ENCODE measurements at regions not wholly inside any gene's neighbourhood (a gene's known extent, or its start where the extent isn't known, plus 50 kb on each side); places are given as distances from the start of the nearest gene placed in this dataset.

DNA sequence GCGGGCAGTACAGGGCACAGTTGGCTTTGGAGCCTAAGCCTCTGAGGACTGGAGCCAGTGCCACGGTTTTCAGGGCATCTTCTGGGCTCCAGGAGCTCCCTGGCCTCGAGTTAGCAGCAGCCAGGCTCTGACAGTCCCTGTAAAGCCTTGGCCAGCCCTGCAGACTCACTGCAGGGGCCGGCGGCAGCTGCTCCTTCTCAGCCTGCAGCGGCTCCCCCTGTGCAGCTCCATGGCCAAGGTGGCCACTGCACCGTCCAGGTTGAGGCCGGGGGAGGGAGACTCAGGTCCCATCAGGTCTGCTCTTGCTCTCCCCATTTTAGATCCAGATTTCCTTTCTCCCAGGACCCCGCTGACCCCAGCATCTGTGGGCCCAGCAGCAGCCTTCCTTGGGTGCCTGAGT lies 1461.1 kb downstream of the BRD1 start:
- Histone ChIP-seq H3K9me3 (ENCODE audit: low read length) (no peaks in the 10 kb centered on the region), H2AFZ (ENCODE audit: low read length) (no peak overlapping the region), H3K27me3 (ENCODE audit: control insufficient read depth in 1 of 2, insufficient read depth in 2 of 2, low read length in 2 of 2) (peaks cover 10 to 49% of the 10 kb centered on the region in 2 experiments; a peak in 4 of 5 replicates), H3K79me2 (ENCODE audit: insufficient read depth, low read length) (no peaks in the 10 kb centered on the region), H3K4me1 (ENCODE audit: insufficient read depth, low read length) (peaks cover 21% of the 10 kb centered on the region), H3K9ac (ENCODE audit: insufficient read depth, low read depth, low read length) (no peak overlapping the region), H3K4me2 (ENCODE audit: low read depth, low read length) (no peak overlapping the region), H3K4me3 (replicated peaks in 1 of 3; ENCODE audit: insufficient read depth in 1 of 3, low read depth in 2 of 3, low read length in 3 of 3) (no peak overlapping the region), H3K36me3 (replicated peaks in 1 of 2; ENCODE audit: control insufficient read depth in 1 of 2, insufficient read depth in 2 of 2, low read length in 2 of 2) (no peaks in the 10 kb centered on the region), H4K20me1 (ENCODE audit: insufficient read depth, low read length) (peaks cover 18% of the 10 kb centered on the region; the same call in 1 of the 2 replicates), H3K27ac (ENCODE audit: extremely low read length, insufficient read depth, low read length) (no peak overlapping the region)
- intact Hi-C loops (cut with micrococcal nuclease; ENCODE audit: unreplicated experiment) (no loop called here), in situ Hi-C loops (cut with HindIII; ENCODE audit: extremely low pct_ligation_motif_present, low pct_unique_long_range_greater_than_20kb) (no loop called here)
- ChIA-PET POLR2A (no interaction called here), CTCF (ENCODE audit: low intra/inter-chr PET ratio, low total read pairs) (no interaction called here)
- TF ChIP-seq KLF13 (CRISPR knock-in tag; IDR thresholded peaks at IDR 0.05) (no peak), ZMYM4 (CRISPR knock-in tag; IDR thresholded peaks at IDR 0.05) (no peak), ZNF207 (IDR thresholded peaks at IDR 0.05; ENCODE audit: borderline replicate concordance) (no peak), ZNF790 (CRISPR knock-in tag; IDR thresholded peaks at IDR 0.05; ENCODE audit: borderline replicate concordance) (no peak), ZNF354B (CRISPR knock-in tag; IDR thresholded peaks at IDR 0.05) (no peak), ZNF34 (CRISPR knock-in tag; IDR thresholded peaks at IDR 0.05; ENCODE audit: borderline replicate concordance) (no peak), ZNF20 (CRISPR knock-in tag; IDR thresholded peaks at IDR 0.05) (no peak), KLF9 (CRISPR knock-in tag; IDR thresholded peaks at IDR 0.05; ENCODE audit: low read depth) (no peak), SP5 (CRISPR knock-in tag; IDR thresholded peaks at IDR 0.05; ENCODE audit: borderline replicate concordance, low read depth) (no peak), KAT7 (CRISPR knock-in tag; IDR thresholded peaks at IDR 0.05; ENCODE audit: borderline replicate concordance) (no peak)
- BruUV-seq (replicated peaks), result no TSS peak
- FAIRE-seq (no peak), DNase-seq (ENCODE audit: low spot score) (no peak), ATAC-seq (no peak)
- WGBS (ENCODE audit: low lambda C conversion rate), result 0% methylated on average over 2 of the region's 9 CpGs

DNA sequence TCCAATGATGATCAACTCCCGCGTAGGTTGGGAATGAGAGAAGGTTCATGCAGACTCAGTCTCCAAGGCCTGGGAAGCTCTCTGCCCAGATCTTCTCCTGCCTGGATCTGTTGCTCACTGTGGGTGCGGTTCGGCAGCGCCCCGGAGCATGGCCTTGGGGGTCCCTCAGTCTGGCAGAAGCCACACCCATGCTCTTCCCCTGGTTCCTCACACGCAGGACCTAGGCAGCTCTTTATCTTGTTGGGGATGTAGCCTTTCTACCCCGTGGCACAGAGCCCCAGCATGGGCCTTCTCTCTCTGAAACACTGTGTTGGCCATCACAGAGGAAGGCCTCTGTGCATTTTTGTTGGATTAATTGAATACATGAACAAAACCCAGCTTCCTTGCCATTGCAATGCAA lies 1461.6 kb downstream of the BRD1 start:
- no peak overlapping the region for H3K4me3 ChIP-seq (replicated peaks in 1 of 3; ENCODE audit: insufficient read depth in 1 of 3, low read depth in 2 of 3, low read length in 3 of 3)
- no peak for TF ChIP-seq ZSCAN29 (CRISPR knock-in tag; conservative IDR thresholded peaks at IDR 0.05)
- no peak for TF ChIP-seq BHLHE40 (IDR thresholded peaks at IDR 0.05; ENCODE audit: low read length)
- TF ChIP-seq, protein P1, sequence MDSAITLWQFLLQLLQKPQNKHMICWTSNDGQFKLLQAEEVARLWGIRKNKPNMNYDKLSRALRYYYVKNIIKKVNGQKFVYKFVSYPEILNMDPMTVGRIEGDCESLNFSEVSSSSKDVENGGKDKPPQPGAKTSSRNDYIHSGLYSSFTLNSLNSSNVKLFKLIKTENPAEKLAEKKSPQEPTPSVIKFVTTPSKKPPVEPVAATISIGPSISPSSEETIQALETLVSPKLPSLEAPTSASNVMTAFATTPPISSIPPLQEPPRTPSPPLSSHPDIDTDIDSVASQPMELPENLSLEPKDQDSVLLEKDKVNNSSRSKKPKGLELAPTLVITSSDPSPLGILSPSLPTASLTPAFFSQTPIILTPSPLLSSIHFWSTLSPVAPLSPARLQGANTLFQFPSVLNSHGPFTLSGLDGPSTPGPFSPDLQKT (CRISPR knock-in tag; IDR thresholded peaks at IDR 0.05; ENCODE audit: borderline replicate concordance), result no peak
- in situ Hi-C loops (cut with HindIII; ENCODE audit: extremely low pct_ligation_motif_present, low pct_unique_long_range_greater_than_20kb) (no loop called here), intact Hi-C loops (cut with micrococcal nuclease; ENCODE audit: unreplicated experiment) (no loop called here)
- FAIRE-seq, result no peak
- no TSS peak for BruUV-seq (replicated peaks)
- no peak overlapping the region for H3K9ac ChIP-seq (ENCODE audit: insufficient read depth, low read depth, low read length)
- peaks cover 10 to 44% of the 10 kb centered on the region in 2 experiments; a peak in 4 of 5 replicates for H3K27me3 ChIP-seq (ENCODE audit: control insufficient read depth in 1 of 2, insufficient read depth in 2 of 2, low read length in 2 of 2)
- ChIA-PET POLR2A (no interaction called here), CTCF (ENCODE audit: low intra/inter-chr PET ratio, low total read pairs) (no interaction called here)
- H2AFZ ChIP-seq (ENCODE audit: low read length), result no peak overlapping the region
- no peaks in the 10 kb centered on the region for H3K9me3 ChIP-seq (ENCODE audit: low read length)
- H3K4me2 ChIP-seq (ENCODE audit: low read depth, low read length), result no peak overlapping the region
- H3K4me1 ChIP-seq (ENCODE audit: insufficient read depth, low read length), result peaks cover 20% of the 10 kb centered on the region
- ATAC-seq, result no peak
- peaks cover 18% of the 10 kb centered on the region; the same call in 1 of the 2 replicates for H4K20me1 ChIP-seq (ENCODE audit: insufficient read depth, low read length)
- 23% methylated on average over 4 of the region's 8 CpGs for WGBS (ENCODE audit: low lambda C conversion rate)
- no peak for DNase-seq (ENCODE audit: low spot score)
- no peaks in the 10 kb centered on the region for H3K79me2 ChIP-seq (ENCODE audit: insufficient read depth, low read length)
- H3K27ac ChIP-seq (ENCODE audit: extremely low read length, insufficient read depth, low read length), result no peak overlapping the region
- no peaks in the 10 kb centered on the region for H3K36me3 ChIP-seq (replicated peaks in 1 of 2; ENCODE audit: control insufficient read depth in 1 of 2, insufficient read depth in 2 of 2, low read length in 2 of 2)

All from HepG2 (cell line).